Fibroblast of upper back skin (primary cell): ENCODE measurements at regions not wholly inside any gene's neighbourhood (a gene's known extent, or its start where the extent isn't known, plus 50 kb on each side); places are given as distances from the start of the nearest gene placed in this dataset.

Source experiments
- DNase-seq: peaks from one replicate; pipeline ENCODE4 v3.0.0-alpha.2; 2013

- no peak for DNase-seq
Measured at GRCh38 chr16:86288716-86289294, 221.5 kb upstream of the FOXF1 start.

- DNase-seq: no peak
Measured at GRCh38 chr16:86289304-86289703, 221.0 kb upstream of the FOXF1 start.

- DNase-seq: no peak
Measured at GRCh38 chr16:86289907-86290306, 220.4 kb upstream of the FOXF1 start.

GRCh38 chr16:86291491-86291890 is 218.8 kb upstream of the FOXF1 start:
- no peak for DNase-seq

GRCh38 chr16:86292171-86292775 is 218.1 kb upstream of the FOXF1 start:
- no peak for DNase-seq

GRCh38 chr16:86292942-86293341 is 217.4 kb upstream of the FOXF1 start:
- DNase-seq: no peak

- DNase-seq: no peak
Measured at GRCh38 chr16:86293906-86294305, 216.4 kb upstream of the FOXF1 start.

GRCh38 chr16:86294535-86295196 is 215.7 kb upstream of the FOXF1 start:
- DNase-seq: peak; percentile 36

GRCh38 chr16:86296256-86296655 is 214.1 kb upstream of the FOXF1 start:
- no peak for DNase-seq

GRCh38 chr16:86297391-86297790 is 212.9 kb upstream of the FOXF1 start:
- DNase-seq: no peak

- DNase-seq: peak; percentile 24
Measured at GRCh38 chr16:86297866-86298757, 212.2 kb upstream of the FOXF1 start.

- peak; percentile 40 for DNase-seq
Measured at GRCh38 chr16:86298758-86299134, 211.6 kb upstream of the FOXF1 start.

GRCh38 chr16:86299882-86300610 is 210.3 kb upstream of the FOXF1 start:
- DNase-seq: no peak

GRCh38 chr16:86300746-86301481 is 209.4 kb upstream of the FOXF1 start:
- DNase-seq: no peak

GRCh38 chr16:86302421-86303109 is 207.8 kb upstream of the FOXF1 start:
- DNase-seq: no peak

- DNase-seq: no peak
Measured at GRCh38 chr16:86303787-86304678, 206.3 kb upstream of the FOXF1 start.

GRCh38 chr16:86304868-86305267 is 205.5 kb upstream of the FOXF1 start:
- no peak for DNase-seq

GRCh38 chr16:86305440-86305839 is 204.9 kb upstream of the FOXF1 start:
- DNase-seq: no peak

GRCh38 chr16:86306011-86306644 is 204.2 kb upstream of the FOXF1 start:
- DNase-seq: peak; percentile 76
